SJCRH30 (cell line): ENCODE measurements at regions not wholly inside any gene's neighbourhood (a gene's known extent, or its start where the extent isn't known, plus 50 kb on each side); places are given as distances from the start of the nearest gene placed in this dataset.
"Not testable (repeated sequence)": the region's sequence is repeated elsewhere in the genome, so short reads cannot be mapped to it uniquely, and the experiment has no call there.

Experiments
- DNase-seq, 2 experiments: peaks; one replicate each; pipeline ENCODE4 v3.0.0-alpha.2; 2015 to 2020
- H3K27ac ChIP-seq: fragments of 250-450 bp; sonication (Bioruptor Pico); 2 replicates; pipeline ENCODE4 v1.5.1; 2020; ENCODE audit warnings: mild to moderate bottlenecking, moderate library complexity
- H3K27me3 ChIP-seq: fragments of 250-450 bp; sonication (Bioruptor Pico); 2 replicates; pipeline ENCODE4 v1.5.1; 2020; ENCODE audit warnings: mild to moderate bottlenecking, moderate library complexity
- H3K36me3 ChIP-seq: fragments of 250-450 bp; sonication (Bioruptor Pico); 2 replicates; pipeline ENCODE4 v1.5.1; 2020; ENCODE audit warnings: mild to moderate bottlenecking, moderate library complexity
- H3K4me1 ChIP-seq: fragments of 250-450 bp; sonication (Bioruptor Pico); 2 replicates; pipeline ENCODE4 v1.5.1; 2020; ENCODE audit warnings: mild to moderate bottlenecking, moderate library complexity
- H3K4me3 ChIP-seq: fragments of 250-450 bp; sonication (Bioruptor Pico); 2 replicates; pipeline ENCODE4 v1.5.1; 2020; ENCODE audit warnings: mild to moderate bottlenecking, moderate library complexity
- H3K9me3 ChIP-seq: fragments of 250-450 bp; sonication (Bioruptor Pico); replicated peaks from 2 replicates; pipeline ENCODE4 v1.5.1; 2020; ENCODE audit warnings: mild to moderate bottlenecking, moderate library complexity

DNA sequence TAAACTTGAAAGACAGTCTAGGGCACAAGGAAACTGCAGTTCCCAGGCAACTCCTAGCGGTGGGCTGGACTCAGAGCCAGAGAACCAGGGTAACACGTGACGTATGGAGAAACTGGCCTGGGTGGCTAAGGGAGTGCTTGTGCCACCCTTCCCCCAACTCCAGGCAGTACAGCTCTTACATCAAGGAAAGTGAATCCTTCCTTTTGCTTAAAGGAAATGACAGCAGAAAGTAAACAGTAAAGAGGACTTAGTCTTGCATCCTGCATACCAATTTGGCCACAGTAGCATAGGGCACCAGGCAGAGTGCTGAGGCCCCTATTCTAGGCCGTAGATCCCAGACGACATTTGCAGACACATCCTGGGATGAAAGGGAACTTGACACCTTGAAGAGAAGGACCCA is 322.8 kb downstream of the CD109 start:
- no peaks in the 10 kb centered on the region for H3K27me3 ChIP-seq
- no peaks in the 10 kb centered on the region for H3K36me3 ChIP-seq
- H3K9me3 ChIP-seq: no peaks in the 10 kb centered on the region
- no peaks in the 10 kb centered on the region for H3K4me1 ChIP-seq
- no peak overlapping the region for H3K27ac ChIP-seq
- DNase-seq: no peak
- no peak overlapping the region for H3K4me3 ChIP-seq

DNA sequence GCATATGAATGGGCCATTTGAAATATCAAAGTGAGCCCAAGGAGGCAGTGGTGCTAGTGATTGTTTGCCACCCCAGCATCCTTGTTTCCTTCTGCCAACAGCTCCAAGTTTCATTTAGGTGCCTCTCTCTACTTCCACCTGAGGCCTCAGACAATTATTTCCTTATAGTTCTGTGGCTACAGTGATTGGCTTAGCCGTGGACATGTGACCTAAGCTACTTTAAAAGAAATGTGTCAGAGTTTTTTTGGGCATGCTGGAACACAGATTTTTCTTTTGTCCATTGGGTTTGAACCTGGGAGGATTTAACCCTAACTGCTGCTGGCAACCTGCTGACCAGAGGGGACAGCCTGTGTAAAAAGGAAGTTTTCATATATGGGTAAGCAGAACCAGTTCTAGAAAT is 319.4 kb downstream of the CD109 start:
- H3K4me3 ChIP-seq: no peak overlapping the region
- no peaks in the 10 kb centered on the region for H3K27me3 ChIP-seq
- no peak overlapping the region for H3K27ac ChIP-seq
- DNase-seq: no peak
- no peaks in the 10 kb centered on the region for H3K4me1 ChIP-seq
- no peaks in the 10 kb centered on the region; the same call in 1 of the 2 replicates for H3K9me3 ChIP-seq
- H3K36me3 ChIP-seq: no peaks in the 10 kb centered on the region

DNA sequence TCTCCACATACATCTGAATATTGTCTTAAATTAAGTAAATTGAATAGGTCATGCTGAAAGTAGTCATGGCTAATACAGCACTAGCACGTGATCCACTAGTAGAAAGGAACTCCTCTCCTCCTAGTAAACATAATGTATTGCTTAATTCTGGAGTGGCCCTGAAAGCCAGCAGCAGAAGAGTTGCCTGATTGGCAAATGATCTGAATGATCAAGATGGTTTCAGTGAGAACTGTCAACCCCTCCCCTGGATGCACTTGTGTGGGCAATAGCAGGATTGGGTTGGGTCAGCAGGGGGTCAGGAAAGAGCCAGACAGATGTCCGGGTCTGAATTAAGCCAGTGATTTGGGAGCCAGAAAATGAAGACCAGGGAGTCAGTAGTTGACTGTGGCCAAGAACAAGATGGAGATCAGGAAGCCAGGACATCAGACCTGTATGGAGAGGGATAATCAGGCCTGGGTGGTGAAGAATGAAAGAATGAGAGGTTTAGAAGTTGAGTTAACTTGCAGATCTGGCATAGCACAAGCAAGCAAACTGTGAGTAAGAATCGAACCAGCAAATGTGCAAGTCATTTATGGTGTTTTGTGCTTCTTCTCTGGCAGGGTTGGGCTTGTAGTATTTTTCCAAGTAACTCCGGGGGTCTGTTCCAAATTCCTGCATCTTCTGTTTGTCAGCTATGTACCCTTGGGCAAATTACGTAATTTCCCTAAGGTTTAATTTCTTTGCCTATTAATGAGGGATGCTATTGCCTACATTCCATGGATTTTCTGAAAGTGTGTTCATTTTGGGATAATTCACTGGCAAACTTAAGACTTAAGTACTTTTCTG is 304.9 kb downstream of the CD109 start:
- Histone ChIP-seq H3K27ac (no peak overlapping the region), H3K27me3 (no peaks in the 10 kb centered on the region), H3K9me3 (peaks cover 4% of the 10 kb centered on the region; the same call in 1 of the 2 replicates), H3K4me1 (no peaks in the 10 kb centered on the region), H3K36me3 (no peaks in the 10 kb centered on the region), H3K4me3 (no peak overlapping the region)
- no peak for DNase-seq

DNA sequence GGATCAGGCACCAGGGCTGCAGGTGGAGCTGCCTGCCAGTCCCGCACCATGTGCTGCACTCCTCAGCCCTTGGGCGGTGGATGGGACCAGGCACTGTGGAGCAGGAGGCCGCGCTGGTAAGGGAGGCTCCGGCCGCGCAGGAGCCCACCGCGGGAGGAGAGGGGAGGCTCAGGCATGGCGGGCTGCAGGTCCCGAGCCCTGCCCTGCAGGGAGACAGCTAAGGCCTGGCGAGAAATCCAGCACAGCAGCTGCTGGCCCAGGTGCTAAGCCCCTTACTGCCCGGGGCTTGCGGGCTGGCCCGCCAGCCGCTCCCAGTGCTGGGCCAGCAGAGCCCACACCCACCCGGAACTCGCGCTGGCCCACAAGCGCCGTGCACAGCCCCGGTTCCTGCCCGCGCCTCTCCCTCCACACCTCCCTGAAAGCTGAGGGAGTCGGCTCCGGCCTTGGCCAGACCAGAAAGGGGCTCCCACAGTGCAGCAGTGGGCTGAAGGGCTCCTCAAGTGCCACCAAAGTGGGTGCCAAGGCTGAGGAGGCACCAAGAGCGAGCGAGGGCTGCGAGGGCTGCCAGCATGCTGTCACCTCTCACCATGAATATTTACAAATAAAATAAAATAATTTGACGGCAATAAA is 294.7 kb downstream of the CD109 start:
- not testable (repeated sequence) for H3K36me3 ChIP-seq, DNase-seq, H3K9me3 ChIP-seq, H3K27ac ChIP-seq, H3K27me3 ChIP-seq, H3K4me1 ChIP-seq, H3K4me3 ChIP-seq

DNA sequence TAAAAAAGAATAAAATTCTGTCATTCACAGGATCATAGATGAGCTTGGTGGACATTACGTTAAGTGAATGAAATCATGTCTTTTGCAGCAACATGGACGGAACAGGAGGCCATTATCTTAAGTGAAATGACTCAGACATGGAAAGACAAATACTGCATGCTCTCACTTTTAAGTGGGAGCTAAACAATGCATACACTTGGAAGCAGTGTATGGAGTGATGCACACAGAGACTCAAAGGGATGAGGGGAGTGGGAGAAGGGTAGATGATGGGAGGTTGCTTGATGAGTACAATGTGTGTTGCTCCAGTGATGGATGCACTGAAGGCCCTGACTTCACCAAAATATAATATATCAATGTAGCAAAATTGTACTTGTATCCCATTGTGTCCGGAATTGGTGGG is 293.4 kb downstream of the CD109 start:
- Histone ChIP-seq H3K27me3 (no peaks in the 10 kb centered on the region), H3K4me1 (peaks cover 9% of the 10 kb centered on the region; the same call in 1 of the 2 replicates), H3K4me3 (no peak overlapping the region), H3K9me3 (no peaks in the 10 kb centered on the region), H3K27ac (no peak overlapping the region), H3K36me3 (no peaks in the 10 kb centered on the region)
- DNase-seq: no peak

DNA sequence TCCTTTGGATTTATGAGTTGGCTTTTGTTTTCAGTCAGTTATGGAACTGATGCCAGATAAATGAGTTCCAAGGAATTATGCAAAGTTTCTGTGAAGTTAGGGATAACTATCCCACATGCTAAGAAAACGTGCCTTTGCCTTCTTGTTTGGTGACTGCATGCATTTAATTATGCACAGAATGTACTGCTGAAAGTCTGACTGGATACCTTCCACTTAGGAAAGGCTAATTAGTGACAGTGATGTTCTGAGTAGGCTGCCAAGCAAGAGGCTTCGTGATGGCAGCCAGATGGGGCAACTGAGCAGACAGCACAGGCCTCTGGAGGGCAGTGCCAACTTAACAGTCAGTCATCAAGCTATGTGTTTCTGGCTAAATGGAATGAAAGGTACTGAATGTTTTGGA is 289.9 kb downstream of the CD109 start:
- Histone ChIP-seq H3K36me3 (no peaks in the 10 kb centered on the region), H3K9me3 (no peaks in the 10 kb centered on the region; the same call in 1 of the 2 replicates), H3K4me3 (no peak overlapping the region), H3K27ac (no peak overlapping the region), H3K27me3 (no peaks in the 10 kb centered on the region), H3K4me1 (peaks cover 10% of the 10 kb centered on the region; the same call in 1 of the 2 replicates)
- DNase-seq: no peak

DNA sequence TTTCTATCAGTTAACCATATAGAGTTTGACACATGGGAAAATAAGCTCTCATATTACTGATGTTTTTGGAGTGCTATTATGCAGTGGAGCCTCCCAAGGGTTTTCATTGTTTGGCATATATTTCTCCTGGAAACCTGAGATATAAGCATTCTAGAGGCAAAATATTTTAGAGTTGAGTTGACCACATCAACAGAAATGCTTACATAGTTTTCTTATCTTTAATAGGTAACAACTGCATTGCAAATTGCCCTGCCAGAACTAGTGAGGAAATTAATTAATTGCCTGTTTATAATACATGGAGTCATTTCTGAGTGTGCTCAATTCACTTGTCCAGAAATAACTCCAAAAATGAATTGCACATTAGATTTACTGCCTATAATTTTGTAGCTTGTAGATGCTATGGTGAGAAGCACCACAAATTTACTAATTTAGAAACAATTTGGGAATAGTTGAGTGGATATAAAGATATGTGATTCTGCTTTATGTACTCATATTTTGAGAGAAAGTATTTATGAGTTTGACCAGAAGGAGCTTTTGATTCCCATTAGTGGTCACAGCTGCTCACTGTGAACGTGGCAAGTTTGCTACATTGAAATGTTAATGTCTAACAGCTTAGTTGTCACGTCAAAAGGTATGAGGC is 288.7 kb downstream of the CD109 start:
- Histone ChIP-seq H3K4me3 (no peak overlapping the region), H3K9me3 (no peaks in the 10 kb centered on the region; the same call in 1 of the 2 replicates), H3K27me3 (no peaks in the 10 kb centered on the region), H3K36me3 (no peaks in the 10 kb centered on the region), H3K4me1 (peaks cover 10% of the 10 kb centered on the region; the same call in 1 of the 2 replicates), H3K27ac (no peak overlapping the region)
- no peak for DNase-seq

DNA sequence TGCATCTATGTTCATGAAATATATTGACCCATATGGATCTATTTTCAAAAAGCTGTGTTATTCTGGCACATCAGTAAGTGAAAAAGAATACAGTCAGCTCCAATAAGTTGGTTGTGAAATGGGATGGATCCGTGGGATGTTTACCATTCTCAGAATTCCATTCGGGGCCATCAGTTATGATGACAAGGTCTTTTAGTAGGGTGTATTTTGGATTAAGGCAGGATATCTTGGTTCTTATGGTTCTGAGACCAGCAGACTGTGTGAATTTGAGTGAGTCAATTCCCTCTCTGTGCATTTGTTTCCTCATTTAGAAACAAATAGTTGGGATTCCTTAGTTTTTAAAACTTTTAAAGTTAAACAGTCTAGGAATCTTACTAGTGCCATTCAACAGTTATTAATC is 287.4 kb downstream of the CD109 start:
- no peak overlapping the region for H3K27ac ChIP-seq
- peaks cover 10% of the 10 kb centered on the region; the same call in 1 of the 2 replicates for H3K4me1 ChIP-seq
- H3K4me3 ChIP-seq: no peak overlapping the region
- H3K36me3 ChIP-seq: no peaks in the 10 kb centered on the region
- peaks cover 4% of the 10 kb centered on the region; the same call in 1 of the 2 replicates for H3K9me3 ChIP-seq
- H3K27me3 ChIP-seq: no peaks in the 10 kb centered on the region
- DNase-seq: no peak

DNA sequence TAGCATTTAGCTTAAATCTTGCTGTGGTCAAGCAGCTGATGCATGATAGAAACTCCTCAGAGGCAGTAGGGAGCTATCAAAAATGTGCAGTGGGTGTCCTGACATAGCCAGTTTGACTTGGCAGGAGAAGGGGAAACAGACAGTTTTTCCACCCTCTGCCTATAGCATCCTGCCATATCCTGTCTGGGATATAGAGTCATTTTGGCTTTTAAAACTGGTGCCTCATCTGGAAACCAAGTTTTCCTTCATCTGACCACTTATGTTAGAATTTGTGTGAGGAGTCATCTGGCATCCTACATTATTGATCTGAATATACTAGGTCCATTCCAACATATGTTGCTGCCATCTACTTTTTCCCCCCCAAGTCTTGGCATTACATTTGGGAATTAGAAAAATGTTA is 284.1 kb downstream of the CD109 start:
- no peak overlapping the region for H3K27ac ChIP-seq
- DNase-seq: no peak
- peaks cover 4% of the 10 kb centered on the region; the same call in 1 of the 2 replicates for H3K9me3 ChIP-seq
- H3K27me3 ChIP-seq: no peaks in the 10 kb centered on the region
- H3K36me3 ChIP-seq: no peaks in the 10 kb centered on the region
- no peak overlapping the region for H3K4me3 ChIP-seq
- peaks cover 8% of the 10 kb centered on the region; the same call in 1 of the 2 replicates for H3K4me1 ChIP-seq

DNA sequence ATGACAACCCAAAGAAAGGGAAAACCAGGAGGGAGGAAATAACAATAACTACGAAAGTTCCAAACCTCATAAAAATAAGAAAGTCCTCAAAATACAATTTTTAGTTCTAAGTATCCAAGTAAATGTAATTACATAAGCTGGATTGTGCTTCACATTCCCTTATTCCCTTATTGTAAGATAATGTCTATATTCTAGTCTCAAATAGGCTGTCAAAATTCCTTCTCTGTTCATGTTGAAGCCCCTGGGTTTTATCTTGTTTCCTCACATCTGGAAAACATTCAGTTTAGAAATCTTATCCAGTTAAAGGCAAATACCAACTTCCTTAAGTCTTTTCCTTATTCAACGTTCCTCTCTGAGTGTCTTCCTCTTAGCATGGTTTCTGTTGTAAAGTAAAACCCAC is 282.3 kb downstream of the CD109 start:
- no peak for DNase-seq
- peaks cover 4% of the 10 kb centered on the region; the same call in 1 of the 2 replicates for H3K9me3 ChIP-seq
- no peaks in the 10 kb centered on the region for H3K36me3 ChIP-seq
- no peak overlapping the region for H3K27ac ChIP-seq
- no peaks in the 10 kb centered on the region for H3K4me1 ChIP-seq
- no peak overlapping the region for H3K4me3 ChIP-seq
- no peaks in the 10 kb centered on the region for H3K27me3 ChIP-seq

DNA sequence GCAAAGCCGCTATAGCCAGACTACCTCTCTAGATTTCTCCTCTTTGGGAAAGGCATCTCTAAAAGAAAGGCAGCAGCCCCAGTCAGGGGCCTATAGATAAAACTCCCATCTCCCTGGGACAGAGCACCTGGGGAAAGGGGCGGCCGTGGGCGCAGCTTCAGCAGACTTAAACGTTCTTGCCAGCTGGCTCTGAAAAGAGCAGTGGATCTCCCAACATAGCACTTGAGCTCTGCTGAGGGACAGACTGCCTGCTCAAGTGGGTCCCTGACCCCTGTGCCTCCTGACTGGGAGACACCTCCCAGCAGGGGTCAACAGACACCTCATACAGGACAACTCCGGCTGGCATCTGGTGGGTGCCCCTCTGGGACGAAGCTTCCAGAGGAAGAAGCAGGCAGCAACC is 276.5 kb downstream of the CD109 start:
- not testable (repeated sequence) for DNase-seq, H3K36me3 ChIP-seq, H3K4me1 ChIP-seq, H3K9me3 ChIP-seq, H3K4me3 ChIP-seq, H3K27ac ChIP-seq, H3K27me3 ChIP-seq

DNA sequence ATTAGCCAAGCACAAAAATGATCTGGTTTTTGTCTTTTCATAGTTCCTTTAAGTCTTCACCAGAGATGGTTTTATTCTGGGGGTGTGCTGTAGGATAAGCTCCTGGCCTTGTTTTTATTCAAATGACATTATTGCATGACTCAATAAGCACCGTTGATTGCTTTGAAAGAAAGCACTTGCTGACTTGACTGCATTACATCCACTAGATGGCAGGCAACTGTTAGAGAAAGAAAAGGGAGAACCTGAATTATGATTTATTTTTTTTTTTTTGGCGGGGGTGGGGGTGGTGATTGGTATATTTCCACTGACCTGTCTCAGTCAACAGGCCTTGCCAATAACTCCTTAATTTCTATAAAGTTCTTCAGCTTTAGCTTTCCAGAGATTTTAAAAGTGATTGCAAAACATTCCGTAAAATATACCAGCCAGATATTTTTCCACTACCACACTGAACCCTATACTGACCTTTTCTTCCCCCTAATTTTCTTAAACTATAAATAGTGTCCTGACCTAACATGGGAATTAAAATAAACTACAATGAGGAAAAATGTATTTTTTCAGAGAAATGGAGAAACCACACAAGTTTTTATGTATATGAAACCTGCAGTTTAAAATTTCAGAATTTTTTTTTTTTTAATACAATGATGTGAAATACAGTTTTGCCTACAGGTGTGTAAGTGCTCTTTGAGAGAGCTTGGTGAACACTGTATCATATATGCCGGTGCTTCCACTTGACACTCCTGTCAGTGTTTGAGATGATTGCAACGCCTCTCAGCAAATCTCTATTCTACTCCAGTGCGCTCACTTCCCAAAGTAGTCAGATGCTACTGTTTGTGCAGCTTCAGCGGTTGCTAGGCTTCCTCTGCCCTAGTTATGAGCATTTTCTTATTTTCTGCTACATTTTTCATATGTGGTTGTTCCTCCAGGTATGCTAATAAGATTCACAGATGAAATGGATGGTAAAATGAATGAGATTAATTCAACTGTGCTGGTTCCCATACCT is 274.3 kb downstream of the CD109 start:
- H3K27ac ChIP-seq: no peak overlapping the region
- no peaks in the 10 kb centered on the region for H3K4me1 ChIP-seq
- peak; percentile 15 to 67 for DNase-seq

DNA sequence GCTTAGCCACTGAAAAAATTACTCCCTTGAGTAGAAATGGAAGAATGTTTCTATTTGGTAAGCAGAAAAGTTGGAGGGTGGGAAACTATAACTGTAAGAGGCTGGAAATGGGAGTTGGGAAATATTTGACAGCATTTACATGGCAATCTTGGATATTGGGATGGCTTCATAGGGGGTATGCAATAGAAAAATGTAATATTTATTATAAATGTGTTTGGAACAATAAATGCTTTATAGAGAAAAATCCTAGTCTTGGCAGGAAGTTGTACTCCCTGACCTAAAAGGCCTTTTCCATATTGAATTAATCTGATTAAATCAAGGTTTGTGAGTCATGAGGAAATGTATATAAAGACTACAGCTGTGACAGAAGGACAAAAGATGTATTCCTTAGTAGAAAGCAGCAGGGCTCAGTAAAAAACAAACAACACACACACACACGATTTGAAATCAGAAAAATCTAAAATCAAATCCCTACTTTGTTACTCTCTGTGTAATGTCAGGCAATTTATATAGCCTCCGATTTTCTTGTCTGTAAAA is 272.3 kb downstream of the CD109 start:
- H3K27me3 ChIP-seq: no peaks in the 10 kb centered on the region
- H3K4me3 ChIP-seq: no peak overlapping the region
- no peak for DNase-seq
- H3K4me1 ChIP-seq: no peaks in the 10 kb centered on the region
- H3K36me3 ChIP-seq: no peaks in the 10 kb centered on the region
- no peak overlapping the region for H3K27ac ChIP-seq
- no peaks in the 10 kb centered on the region for H3K9me3 ChIP-seq

More for the DNA sequence above, 274.3 kb downstream of the CD109 start:
- no peaks in the 10 kb centered on the region for H3K36me3 ChIP-seq
- no peak overlapping the region for H3K4me3 ChIP-seq
- no peaks in the 10 kb centered on the region for H3K27me3 ChIP-seq
- H3K9me3 ChIP-seq: no peaks in the 10 kb centered on the region

DNA sequence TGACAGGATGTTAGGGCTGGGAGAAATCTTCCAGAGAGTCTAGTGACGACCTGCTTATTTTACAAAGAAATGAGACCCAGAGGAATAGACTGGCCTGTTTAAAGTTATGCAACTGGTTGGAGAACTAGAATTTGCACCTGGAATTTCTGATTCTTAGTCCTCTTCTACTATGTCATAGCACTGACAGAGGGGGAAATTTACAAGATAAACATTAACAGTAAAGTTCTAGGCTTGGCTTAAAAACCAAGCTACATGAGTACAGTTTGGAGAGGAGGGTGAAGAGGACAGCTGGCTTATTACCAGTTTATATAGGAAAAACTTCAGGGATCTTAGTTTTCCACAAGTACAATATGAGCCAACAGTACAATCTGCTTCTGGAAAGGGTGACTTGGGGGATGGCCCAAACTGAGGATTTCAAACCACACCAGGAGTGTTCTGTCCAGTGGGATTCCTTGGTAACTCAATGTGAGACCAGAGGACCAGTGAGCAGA is 269.6 kb downstream of the CD109 start:
- Histone ChIP-seq H3K36me3 (no peaks in the 10 kb centered on the region), H3K4me1 (no peaks in the 10 kb centered on the region), H3K27me3 (no peaks in the 10 kb centered on the region), H3K27ac (no peak overlapping the region), H3K9me3 (no peaks in the 10 kb centered on the region), H3K4me3 (no peak overlapping the region)
- DNase-seq: no peak
